Neural progenitor cell (in vitro differentiated cells): ENCODE measurements at regions not wholly inside any gene's neighbourhood (a gene's known extent, or its start where the extent isn't known, plus 50 kb on each side); places are given as distances from the start of the nearest gene placed in this dataset.

Source experiments
- CTCF ChIP-seq: fragments of 200-600 bp; sonication (generic); IDR thresholded peaks from 2 replicates; pipeline ENCODE4 v1.5.1; 2017; ENCODE audit warnings: antibody characterized with exemption, mild to moderate bottlenecking
- EZH2phosphoT487 ChIP-seq: fragments of 200-600 bp; sonication (generic); IDR thresholded peaks from 2 replicates; pipeline ENCODE4 v1.6.1; 2017; ENCODE audit warnings: antibody characterized with exemption

- TF ChIP-seq CTCF (no peak), EZH2phosphoT487 (no peak)
Observed at GRCh38 chr9:86626802-86627201, 272.6 kb upstream of the TUT7 start.
